AG04450 (cell line): ENCODE measurements at regions not wholly inside any gene's neighbourhood (a gene's known extent, or its start where the extent isn't known, plus 50 kb on each side); places are given as distances from the start of the nearest gene placed in this dataset. TPM values are rescaled to one million over a fixed set of nuclear protein-coding genes. Genes with fewer than 3 reads are reported as not detected.

Experiments used
- small RNA-seq: library from RNA; depleted of rRNA; stranded (forward); fragments of <200 nt; gene quantifications from one replicate; pipeline ENCODE3, GENCODE V24; 2012; ENCODE audit warnings: low read depth; ENCODE audit not compliant: insufficient read length

Small RNA genes lying in the stretch of these regions (small RNA-seq; reads per million reads assigned to genes)
- gene RNU1-7P, result not detected
